Lung (tissue), 11 donors: ENCODE measurements at regions not wholly inside any gene's neighbourhood (a gene's known extent, or its start where the extent isn't known, plus 50 kb on each side); places are given as distances from the start of the nearest gene placed in this dataset.

Source experiments
- ATAC-seq: fragments of 200-7000 bp; cut with Tn5 transposase; one replicate; pipeline ENCODE4 v1.9.1; 2020; ENCODE audit warnings: moderate number of reproducible peaks; ENCODE audit not compliant: insufficient read depth, low FRiP score
- DNase-seq, 3 donors: peaks; one replicate each; pipeline ENCODE4 v3.0.0-alpha.2; 2013 to 2017
- H3K27ac ChIP-seq, 2 donors: one replicate each; pipeline ENCODE4 v1.5.1; 2013; ENCODE audit warnings: mild to moderate bottlenecking in 2 of 2, moderate library complexity in 2 of 2, control low read depth in 1 of 2, inconsistent platforms in 1 of 2, low read depth in 1 of 2, low read length in 1 of 2
- H3K27me3 ChIP-seq, 3 donors: one replicate each; pipeline ENCODE4 v1.5.1; 2013; ENCODE audit warnings: low read length in 2 of 3; ENCODE audit not compliant: control insufficient read depth in 3 of 3, insufficient read depth in 3 of 3
- H3K36me3 ChIP-seq, 4 donors: one replicate each; pipeline ENCODE4 v1.5.1; 2013; ENCODE audit warnings: low read length in 4 of 4, mild to moderate bottlenecking in 1 of 4, moderate library complexity in 1 of 4; ENCODE audit not compliant: control insufficient read depth in 4 of 4, insufficient read depth in 4 of 4
- H3K4me1 ChIP-seq, 5 donors: one replicate each; pipeline ENCODE4 v1.5.1; 2013; ENCODE audit warnings: low read length in 5 of 5, mild to moderate bottlenecking in 2 of 5, moderate library complexity in 1 of 5; ENCODE audit not compliant: control insufficient read depth in 5 of 5, insufficient read depth in 5 of 5
- H3K4me3 ChIP-seq: one replicate; pipeline ENCODE4 v1.5.1; 2013; ENCODE audit warnings: mild to moderate bottlenecking, control low read depth, moderate library complexity
- H3K9ac ChIP-seq, 2 donors: one replicate each; pipeline ENCODE4 v1.5.1; 2013; ENCODE audit warnings: low read length in 2 of 2, control low read depth in 1 of 2; ENCODE audit not compliant: insufficient read depth in 1 of 2
- H3K9me3 ChIP-seq, 4 donors: one replicate each; pipeline ENCODE4 v1.5.1; 2013; ENCODE audit warnings: low read length in 3 of 4, mild to moderate bottlenecking in 1 of 4, moderate library complexity in 1 of 4; ENCODE audit not compliant: control insufficient read depth in 4 of 4, insufficient read depth in 3 of 4
- WGBS, 2 donors: extraction: QIAGEN DNeasy Blood & Tissue Kit; methylation state at CpG; one replicate each; pipeline ENCODE4 v1.1.7; 2013; 5-methylcytosine and 5-hydroxymethylcytosine counted together
- TF ChIP-seq, protein P1 (sequence below): IDR thresholded peaks from 2 replicates; pipeline ENCODE4 v1.5.1; 2012; ENCODE audit warnings: mild to moderate bottlenecking; ENCODE audit errors: control extremely low read depth, extremely low read depth
- donor health status: control.
- donor health status: control.
- donor health status: Bipolar disorder and iron deficiency.
- donor health status: healthy.
- donor health status: DM: yes; HTN: yes; CAD: no.

DNA sequence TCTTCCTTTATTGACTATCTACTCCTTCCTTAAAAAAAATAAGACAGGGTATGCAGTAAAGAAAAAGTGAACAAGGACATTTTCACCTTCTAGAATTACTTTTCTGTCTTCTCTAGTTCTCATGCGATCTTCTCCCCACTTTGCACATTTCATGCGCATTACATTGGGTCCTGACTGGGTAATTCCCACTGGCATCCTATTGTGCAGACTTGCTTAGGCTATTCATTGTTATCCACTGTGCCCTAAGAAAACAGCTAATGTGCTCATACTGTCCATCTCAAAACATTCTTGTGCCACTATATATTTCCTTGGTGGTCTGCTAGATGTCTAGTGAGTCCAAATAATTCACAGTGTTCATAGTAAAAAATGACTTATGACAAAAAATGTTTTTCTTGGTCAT lies 447.4 kb upstream of the ROBO1 start:
- Histone ChIP-seq H3K4me3 (no peak overlapping the region), H3K36me3 (no peaks in the 10 kb centered on the region), H3K4me1 (no peaks in the 10 kb centered on the region), H3K9me3 (peaks cover 0 to 2% (median 0%) of the 10 kb centered on the region in 4 donors), H3K27ac (no peak overlapping the region), H3K9ac (no peak overlapping the region), H3K27me3 (no peaks in the 10 kb centered on the region)
- WGBS, 2 donors, result 70 to 78% methylated on average over 2 of the region's 2 CpGs
- ATAC-seq (no peak), DNase-seq (no peak)
- TF ChIP-seq, protein P1, sequence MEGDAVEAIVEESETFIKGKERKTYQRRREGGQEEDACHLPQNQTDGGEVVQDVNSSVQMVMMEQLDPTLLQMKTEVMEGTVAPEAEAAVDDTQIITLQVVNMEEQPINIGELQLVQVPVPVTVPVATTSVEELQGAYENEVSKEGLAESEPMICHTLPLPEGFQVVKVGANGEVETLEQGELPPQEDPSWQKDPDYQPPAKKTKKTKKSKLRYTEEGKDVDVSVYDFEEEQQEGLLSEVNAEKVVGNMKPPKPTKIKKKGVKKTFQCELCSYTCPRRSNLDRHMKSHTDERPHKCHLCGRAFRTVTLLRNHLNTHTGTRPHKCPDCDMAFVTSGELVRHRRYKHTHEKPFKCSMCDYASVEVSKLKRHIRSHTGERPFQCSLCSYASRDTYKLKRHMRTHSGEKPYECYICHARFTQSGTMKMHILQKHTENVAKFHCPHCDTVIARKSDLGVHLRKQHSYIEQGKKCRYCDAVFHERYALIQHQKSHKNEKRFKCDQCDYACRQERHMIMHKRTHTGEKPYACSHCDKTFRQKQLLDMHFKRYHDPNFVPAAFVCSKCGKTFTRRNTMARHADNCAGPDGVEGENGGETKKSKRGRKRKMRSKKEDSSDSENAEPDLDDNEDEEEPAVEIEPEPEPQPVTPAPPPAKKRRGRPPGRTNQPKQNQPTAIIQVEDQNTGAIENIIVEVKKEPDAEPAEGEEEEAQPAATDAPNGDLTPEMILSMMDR, result no peak

DNA sequence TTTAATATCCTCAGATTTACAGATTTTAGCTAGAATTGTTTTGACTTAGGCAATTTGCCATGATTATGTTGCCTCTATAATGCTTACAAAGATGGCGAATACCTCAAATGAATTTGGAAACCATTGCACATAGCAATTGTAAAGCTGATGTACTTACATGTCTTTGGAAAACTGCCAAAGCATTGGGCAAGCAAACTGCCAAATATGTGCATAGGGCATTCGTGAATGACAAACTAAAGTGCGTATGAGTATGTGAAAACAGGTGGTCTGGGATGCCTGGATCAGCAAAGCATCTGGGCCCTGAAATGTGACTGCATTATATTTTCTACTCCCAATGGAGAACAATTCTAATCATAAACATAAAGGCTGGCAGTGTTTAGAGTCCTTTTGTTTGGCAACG lies 445.3 kb upstream of the ROBO1 start:
- WGBS, 2 donors, result 59 to 70% methylated on average over 4 of the region's 4 CpGs
- Histone ChIP-seq H3K36me3 (no peaks in the 10 kb centered on the region), H3K4me1 (no peaks in the 10 kb centered on the region), H3K4me3 (no peak overlapping the region), H3K9me3 (peaks cover 0 to 4% (median 0%) of the 10 kb centered on the region in 4 donors), H3K9ac (no peak overlapping the region), H3K27ac (no peak overlapping the region), H3K27me3 (no peaks in the 10 kb centered on the region)
- peak in 1 of 3 donors; percentile 3 for DNase-seq
- ATAC-seq, result no peak
- TF ChIP-seq, protein P1, result no peak

DNA sequence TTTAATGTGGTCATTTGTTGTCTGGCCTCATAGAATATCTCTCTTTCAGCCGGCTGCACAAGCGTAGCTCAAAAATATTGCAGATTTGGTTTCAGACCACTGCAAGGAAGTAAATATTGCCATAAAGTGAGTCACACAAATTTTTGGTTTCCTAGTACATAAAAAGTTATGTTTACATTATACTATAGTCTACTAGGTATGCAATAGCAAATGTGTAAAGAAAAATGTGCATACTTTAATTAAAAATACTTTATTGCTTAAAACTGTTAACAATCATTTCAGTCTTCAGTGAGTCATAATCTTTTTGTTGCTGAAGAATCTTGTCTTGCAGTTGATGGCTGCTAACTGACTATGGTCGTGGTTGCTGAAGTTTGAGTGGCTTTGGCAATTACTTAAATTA lies 425.1 kb upstream of the ROBO1 start:
- Histone ChIP-seq H3K4me1 (no peaks in the 10 kb centered on the region), H3K4me3 (no peak overlapping the region), H3K27ac (no peak overlapping the region), H3K9ac (no peak overlapping the region), H3K9me3 (no peaks in the 10 kb centered on the region), H3K27me3 (no peaks in the 10 kb centered on the region), H3K36me3 (no peaks in the 10 kb centered on the region)
- WGBS, 2 donors, result 65 to 80% methylated on average over 3 of the region's 3 CpGs
- DNase-seq (no peak), ATAC-seq (no peak)
- TF ChIP-seq, protein P1, result no peak

DNA sequence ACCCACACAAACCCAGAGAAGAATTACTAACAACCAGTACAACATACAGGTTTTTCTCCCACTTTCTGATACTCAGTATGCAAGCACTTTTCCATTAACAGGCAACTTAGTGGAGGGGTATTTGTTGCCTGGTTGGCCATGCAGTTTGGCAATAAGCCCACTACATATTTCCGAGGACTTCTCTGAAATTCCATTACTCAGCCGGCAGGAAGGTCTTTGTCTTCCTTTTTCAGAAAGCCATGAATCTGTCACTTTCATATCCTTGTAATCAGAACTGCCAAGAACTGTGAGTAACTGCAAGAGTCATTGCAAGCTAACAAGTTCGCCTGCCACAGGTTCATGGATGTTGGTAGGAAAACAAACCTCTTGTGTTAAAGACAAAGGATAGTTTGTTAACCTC lies 422.3 kb upstream of the ROBO1 start:
- no peak overlapping the region for H3K27ac ChIP-seq
- no peak overlapping the region for H3K9ac ChIP-seq
- no peaks in the 10 kb centered on the region for H3K4me1 ChIP-seq
- H3K27me3 ChIP-seq, result no peaks in the 10 kb centered on the region
- TF ChIP-seq, protein P1, result no peak
- H3K4me3 ChIP-seq, result no peak overlapping the region
- ATAC-seq (no peak), DNase-seq (peak; percentile 18 to 37 (median 26))
- WGBS, 2 donors, result 4 to 12% methylated on average over 3 of the region's 3 CpGs
- no peaks in the 10 kb centered on the region for H3K36me3 ChIP-seq
- H3K9me3 ChIP-seq, result no peaks in the 10 kb centered on the region
